VCaP (cell line): ENCODE measurements at regions not wholly inside any gene's neighbourhood (a gene's known extent, or its start where the extent isn't known, plus 50 kb on each side); places are given as distances from the start of the nearest gene placed in this dataset.
"Not testable (repeated sequence)": the region's sequence is repeated elsewhere in the genome, so short reads cannot be mapped to it uniquely, and the experiment has no call there.

Experiments
- H3K27ac ChIP-seq: fragments of 450-650 bp; 2 replicates; pipeline ENCODE4 v1.5.1; 2017
- TF ChIP-seq, protein P1 (sequence below): fragments of 450-650 bp; conservative IDR thresholded peaks from 2 replicates; pipeline ENCODE4 v1.5.1; 2017; ENCODE audit warnings: mild to moderate bottlenecking, moderate library complexity

DNA sequence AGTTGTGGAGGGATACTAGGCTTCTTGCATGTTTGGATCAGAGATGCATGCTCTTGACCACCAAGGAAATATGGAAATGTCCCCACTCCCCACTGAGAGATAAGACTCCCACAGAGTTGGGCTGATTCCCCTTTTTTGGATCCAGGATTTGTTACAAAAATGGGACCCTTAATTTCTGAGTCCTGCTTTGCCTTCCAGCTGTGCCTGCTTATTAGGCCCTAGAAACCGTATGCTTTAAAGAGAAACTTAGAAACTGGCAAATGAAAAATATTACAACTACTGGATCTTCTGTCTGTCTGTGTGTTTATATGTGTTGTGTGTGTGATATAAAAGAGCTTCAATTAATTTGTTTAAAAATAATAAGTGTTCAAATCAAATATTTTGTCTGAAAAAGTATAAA, 817.6 kb upstream of the CITED2 start:
- no peak overlapping the region for H3K27ac ChIP-seq
- TF ChIP-seq, protein P1, sequence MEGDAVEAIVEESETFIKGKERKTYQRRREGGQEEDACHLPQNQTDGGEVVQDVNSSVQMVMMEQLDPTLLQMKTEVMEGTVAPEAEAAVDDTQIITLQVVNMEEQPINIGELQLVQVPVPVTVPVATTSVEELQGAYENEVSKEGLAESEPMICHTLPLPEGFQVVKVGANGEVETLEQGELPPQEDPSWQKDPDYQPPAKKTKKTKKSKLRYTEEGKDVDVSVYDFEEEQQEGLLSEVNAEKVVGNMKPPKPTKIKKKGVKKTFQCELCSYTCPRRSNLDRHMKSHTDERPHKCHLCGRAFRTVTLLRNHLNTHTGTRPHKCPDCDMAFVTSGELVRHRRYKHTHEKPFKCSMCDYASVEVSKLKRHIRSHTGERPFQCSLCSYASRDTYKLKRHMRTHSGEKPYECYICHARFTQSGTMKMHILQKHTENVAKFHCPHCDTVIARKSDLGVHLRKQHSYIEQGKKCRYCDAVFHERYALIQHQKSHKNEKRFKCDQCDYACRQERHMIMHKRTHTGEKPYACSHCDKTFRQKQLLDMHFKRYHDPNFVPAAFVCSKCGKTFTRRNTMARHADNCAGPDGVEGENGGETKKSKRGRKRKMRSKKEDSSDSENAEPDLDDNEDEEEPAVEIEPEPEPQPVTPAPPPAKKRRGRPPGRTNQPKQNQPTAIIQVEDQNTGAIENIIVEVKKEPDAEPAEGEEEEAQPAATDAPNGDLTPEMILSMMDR = no peak

DNA sequence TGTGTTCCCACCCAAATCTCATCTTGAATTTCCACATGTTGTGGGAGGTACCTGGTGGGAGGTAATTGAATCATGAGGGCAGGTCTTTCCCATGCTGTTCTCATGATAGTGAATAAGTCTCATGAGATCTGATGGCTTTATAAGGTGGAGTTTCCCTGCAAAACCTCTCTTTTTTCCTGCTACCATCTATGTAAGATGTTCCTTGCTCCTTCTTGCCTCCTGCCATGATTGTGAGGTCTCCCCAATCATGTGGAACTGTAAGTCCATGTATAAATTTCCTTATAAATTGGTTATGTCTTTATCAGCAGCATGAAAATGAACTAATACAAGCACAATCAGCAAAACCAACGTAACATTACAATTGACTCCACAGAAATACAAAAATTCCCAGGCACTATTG, 814.8 kb upstream of the CITED2 start:
- H3K27ac ChIP-seq = not testable (repeated sequence)

DNA sequence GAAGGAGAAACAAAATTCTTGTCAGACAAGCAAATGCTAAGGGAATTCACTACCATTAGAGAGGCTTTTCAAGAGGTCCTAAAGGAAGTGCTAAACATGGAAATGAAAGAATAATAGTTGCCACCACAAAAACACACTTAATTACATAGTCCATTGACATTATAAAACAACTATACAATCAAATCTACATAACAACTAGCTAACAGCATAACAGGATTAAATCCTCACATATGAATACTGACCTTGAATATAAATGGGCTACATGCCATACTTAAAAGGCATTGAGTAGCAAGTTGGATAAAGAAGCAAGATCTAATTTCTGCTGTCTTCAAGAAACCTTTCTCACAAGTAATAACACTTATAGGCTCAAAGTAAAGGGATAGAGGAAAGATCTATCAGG, 811.5 kb upstream of the CITED2 start:
- no peak overlapping the region for H3K27ac ChIP-seq
- TF ChIP-seq, protein P1 = no peak

DNA sequence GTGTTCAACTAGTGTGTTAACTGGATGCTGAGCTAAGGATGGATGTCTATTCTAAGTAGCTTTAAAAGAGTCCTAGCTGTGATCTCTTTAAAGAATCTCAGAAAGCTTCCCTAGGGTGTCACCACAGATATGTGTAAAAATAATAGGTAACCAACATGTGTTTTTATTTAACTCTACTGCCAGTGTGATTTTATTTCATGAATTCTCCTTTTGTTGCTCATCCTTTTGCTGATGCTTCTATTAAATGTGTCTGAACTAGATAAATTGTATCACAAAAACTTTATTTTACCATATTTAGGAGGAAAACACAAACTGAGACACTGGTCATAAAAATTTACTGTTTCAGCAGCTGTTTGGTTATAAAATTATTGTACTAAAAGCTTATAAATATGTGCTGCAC, 809.4 kb upstream of the CITED2 start:
- TF ChIP-seq, protein P1 = no peak

DNA sequence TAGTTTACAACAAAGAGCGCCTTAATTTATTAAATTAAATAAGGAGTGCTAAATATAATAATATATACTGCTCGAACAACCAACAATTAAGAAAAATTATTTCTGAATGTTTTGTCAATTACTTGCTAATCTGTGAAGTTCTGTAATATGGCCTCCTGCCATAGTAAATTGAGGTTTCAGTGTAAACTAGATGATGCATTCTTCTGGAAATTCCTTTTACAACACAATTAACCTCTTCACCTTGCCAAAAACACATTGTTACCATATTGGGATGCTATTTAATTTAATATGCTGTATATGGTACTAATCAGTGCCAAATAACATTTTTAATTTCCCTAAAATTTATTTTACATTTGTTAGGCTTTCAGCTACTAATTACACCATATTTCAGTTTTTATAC, 808.4 kb upstream of the CITED2 start:
- H3K27ac ChIP-seq = no peak overlapping the region
- TF ChIP-seq, protein P1 = no peak

More for the DNA sequence above, 809.4 kb upstream of the CITED2 start:
- no peak overlapping the region for H3K27ac ChIP-seq

DNA sequence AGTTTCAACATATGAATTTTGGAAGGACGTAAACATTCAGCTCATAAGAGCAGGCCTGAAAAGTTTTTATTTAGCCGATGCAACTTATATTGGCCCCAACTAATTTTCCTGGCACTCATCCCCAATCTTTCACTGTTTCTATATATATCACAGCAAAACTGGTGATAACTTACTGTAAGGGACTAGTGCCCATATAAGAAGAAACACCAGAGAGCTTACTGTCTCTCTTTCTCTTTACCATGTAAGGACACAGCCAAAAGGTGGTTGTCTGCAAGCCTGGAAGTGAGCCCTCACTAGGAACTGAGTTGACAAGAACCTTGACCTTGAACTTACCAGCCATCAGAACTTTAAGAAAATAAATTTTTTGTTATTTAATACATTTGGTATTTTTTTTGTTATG, 807.4 kb upstream of the CITED2 start:
- H3K27ac ChIP-seq = no peak overlapping the region
- TF ChIP-seq, protein P1 = no peak

DNA sequence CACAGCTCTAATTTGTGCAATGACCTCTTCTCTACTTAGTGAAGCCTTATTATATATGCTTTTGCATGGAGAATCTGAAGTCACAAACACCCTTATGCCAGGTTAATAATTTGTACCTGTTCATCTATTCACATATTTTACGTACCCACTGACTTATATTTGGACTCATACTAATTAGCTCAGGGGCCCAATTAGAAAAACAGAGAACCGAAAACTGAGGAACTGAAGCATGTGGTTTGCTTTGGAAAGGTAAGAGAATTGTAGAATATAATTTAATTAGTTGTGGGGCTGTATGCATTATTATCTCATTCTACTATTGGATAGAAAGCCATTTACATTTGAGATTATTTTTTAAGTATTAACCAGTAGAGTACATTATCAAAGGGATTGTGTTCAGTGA, 805.9 kb upstream of the CITED2 start:
- H3K27ac ChIP-seq = no peak overlapping the region
- TF ChIP-seq, protein P1 = no peak

DNA sequence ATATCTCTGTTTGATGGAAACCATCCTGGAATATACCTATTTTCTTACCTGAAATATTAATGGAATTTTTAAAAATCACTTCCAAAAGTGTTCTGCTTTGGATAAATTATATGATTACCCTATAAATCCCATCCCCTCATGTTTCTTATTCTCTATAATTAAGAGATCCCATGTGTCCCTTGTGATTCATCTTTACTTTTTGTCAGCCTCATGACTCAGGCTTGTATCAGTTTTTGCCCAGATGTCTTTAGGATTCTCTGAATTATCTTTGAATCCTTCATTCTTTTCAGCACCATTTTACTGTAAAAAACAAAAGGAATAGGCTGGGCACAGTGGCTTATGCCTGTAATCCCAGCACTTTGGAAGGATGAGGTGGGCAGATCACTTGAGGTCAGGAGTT, 804.5 kb upstream of the CITED2 start:
- no peak overlapping the region for H3K27ac ChIP-seq
- TF ChIP-seq, protein P1 = no peak
